HEK293 (cell line): ENCODE measurements at regions not wholly inside any gene's neighbourhood (a gene's known extent, or its start where the extent isn't known, plus 50 kb on each side); places are given as distances from the start of the nearest gene placed in this dataset.

Experiments used
- CTCF ChIA-PET: fragments of 350-600 bp; formaldehyde crosslinking; extraction: SDS; loops from one replicate; lab custom pipeline; 2021; ENCODE audit warnings: antibody characterized with exemption; lab: Yijun Ruan, JAX
- POLR2A ChIA-PET: fragments of 300-600 bp; formaldehyde crosslinking; extraction: SDS; loops from one replicate; lab custom pipeline; 2020; ENCODE audit warnings: antibody characterized with exemption, inconsistent platforms; lab: Yijun Ruan, JAX
- H3K27ac ChIP-seq: fragments of 200-500 bp; sonication (Bioruptor generic); 2 replicates; pipeline ENCODE4 v1.5.1; 2014; ENCODE audit warnings: low read depth, low read length, control low read depth, inconsistent platforms; ENCODE audit errors: extremely low read depth
- H3K36me3 ChIP-seq, 2 experiments: fragments of 200-500 bp in 1 of 2; sonication (Bioruptor generic) in 1 of 2; 1 replicate in 1 of 2; 2 replicates in 1 of 2; pipeline ENCODE4 v1.5.1; 2014 to 2017; ENCODE audit warnings: inconsistent platforms in 2 of 2, low read length in 2 of 2; ENCODE audit not compliant: control insufficient read depth in 2 of 2, insufficient read depth in 1 of 2
- H3K4me1 ChIP-seq: fragments of 200-500 bp; sonication (Bioruptor generic); 2 replicates; pipeline ENCODE4 v1.5.1; 2014; ENCODE audit warnings: mild to moderate bottlenecking, low read length, inconsistent platforms; ENCODE audit not compliant: control insufficient read depth, insufficient read depth
- H3K4me3 ChIP-seq: 2 replicates; pipeline ENCODE4 v1.5.1; 2011; ENCODE audit warnings: low read depth, mild to moderate bottlenecking, control low read depth, low read length, moderate library complexity
- H3K9me3 ChIP-seq: fragments of 200-500 bp; sonication (Bioruptor generic); 2 replicates; pipeline ENCODE4 v1.5.1; 2014; ENCODE audit warnings: low read depth, low read length, inconsistent platforms; ENCODE audit not compliant: control insufficient read depth, insufficient read depth
- GLI2 ChIP-seq: fragments of 450-650 bp; formaldehyde crosslinking; IDR thresholded peaks from 2 replicates; pipeline ENCODE4; 2017; ENCODE audit warnings: missing biosample characterization, missing genetic modification characterization, low read depth, borderline replicate concordance
- SP3 ChIP-seq: fragments of 450-650 bp; formaldehyde crosslinking; IDR thresholded peaks from 2 replicates; pipeline ENCODE4 v1.5.1; 2016; ENCODE audit warnings: missing biosample characterization, missing genetic modification characterization
- ZNF10 ChIP-seq: fragments of 450-650 bp; formaldehyde crosslinking; IDR thresholded peaks from 2 replicates; pipeline ENCODE4 v1.5.1; 2017; ENCODE audit warnings: missing biosample characterization, missing genetic modification characterization
- ZNF121 ChIP-seq: fragments of 450-650 bp; formaldehyde crosslinking; IDR thresholded peaks from 2 replicates; pipeline ENCODE4 v1.5.1; 2016; ENCODE audit warnings: missing biosample characterization, missing genetic modification characterization
- ZNF416 ChIP-seq: fragments of 450-650 bp; formaldehyde crosslinking; IDR thresholded peaks from 2 replicates; pipeline ENCODE4 v1.5.1; 2016; ENCODE audit warnings: missing biosample characterization, missing genetic modification characterization
- ZNF48 ChIP-seq: fragments of 450-650 bp; formaldehyde crosslinking; IDR thresholded peaks from 2 replicates; pipeline ENCODE4 v1.5.1; 2016; ENCODE audit warnings: missing biosample characterization, missing genetic modification characterization
- ZNF596 ChIP-seq: fragments of 450-650 bp; IDR thresholded peaks from 2 replicates; pipeline ENCODE4 v1.5.0; 2018; ENCODE audit warnings: missing biosample characterization, mild to moderate bottlenecking, missing genetic modification characterization, moderate library complexity
- ZNF701 ChIP-seq: fragments of 450-650 bp; formaldehyde crosslinking; IDR thresholded peaks from 2 replicates; pipeline ENCODE4 v1.5.1; 2016; ENCODE audit warnings: missing biosample characterization, missing genetic modification characterization
- ZNF837 ChIP-seq: fragments of 450-650 bp; formaldehyde crosslinking; IDR thresholded peaks from 2 replicates; pipeline ENCODE4 v1.5.1; 2016; ENCODE audit warnings: missing biosample characterization, missing genetic modification characterization
- TF ChIP-seq, protein P1 (sequence below): fragments of 450-650 bp; formaldehyde crosslinking; IDR thresholded peaks from 2 replicates; pipeline ENCODE4 v1.5.1; 2016; ENCODE audit warnings: missing biosample characterization, missing genetic modification characterization
- TF ChIP-seq, protein P2 (sequence below): fragments of 450-650 bp; formaldehyde crosslinking; IDR thresholded peaks from 2 replicates; pipeline ENCODE4 v1.5.1; 2016; ENCODE audit warnings: missing biosample characterization, missing genetic modification characterization
- TF ChIP-seq, protein P3 (sequence below): fragments of 450-650 bp; formaldehyde crosslinking; IDR thresholded peaks from 2 replicates; pipeline ENCODE4 v1.5.1; 2016; ENCODE audit warnings: missing biosample characterization, missing genetic modification characterization
- TF ChIP-seq, protein P4 (sequence below): fragments of 450-650 bp; formaldehyde crosslinking; conservative IDR thresholded peaks from 2 replicates; pipeline ENCODE4 v1.5.1; 2016; ENCODE audit warnings: low read depth, missing biosample characterization, missing genetic modification characterization
- TF ChIP-seq, protein P5 (sequence below): sonication (generic); formaldehyde crosslinking; IDR thresholded peaks from 2 replicates; pipeline ENCODE4 v1.8.1; 2022; ENCODE audit warnings: mild to moderate bottlenecking, moderate library complexity, missing genetic modification reagents
- TF ChIP-seq, protein P6 (sequence below): fragments of 450-650 bp; formaldehyde crosslinking; IDR thresholded peaks from 2 replicates; pipeline ENCODE4 v1.5.1; 2017; ENCODE audit warnings: missing biosample characterization, missing genetic modification characterization
- TF ChIP-seq, protein P7 (sequence below): fragments of 450-650 bp; formaldehyde crosslinking; IDR thresholded peaks from 2 replicates; pipeline ENCODE4; 2016; ENCODE audit warnings: missing biosample characterization, missing genetic modification characterization
- TF ChIP-seq, protein P8 (sequence below): fragments of 450-650 bp; formaldehyde crosslinking; IDR thresholded peaks from 2 replicates; pipeline ENCODE4 v1.5.1; 2016; ENCODE audit warnings: missing biosample characterization, missing genetic modification characterization, low read depth

DNA sequence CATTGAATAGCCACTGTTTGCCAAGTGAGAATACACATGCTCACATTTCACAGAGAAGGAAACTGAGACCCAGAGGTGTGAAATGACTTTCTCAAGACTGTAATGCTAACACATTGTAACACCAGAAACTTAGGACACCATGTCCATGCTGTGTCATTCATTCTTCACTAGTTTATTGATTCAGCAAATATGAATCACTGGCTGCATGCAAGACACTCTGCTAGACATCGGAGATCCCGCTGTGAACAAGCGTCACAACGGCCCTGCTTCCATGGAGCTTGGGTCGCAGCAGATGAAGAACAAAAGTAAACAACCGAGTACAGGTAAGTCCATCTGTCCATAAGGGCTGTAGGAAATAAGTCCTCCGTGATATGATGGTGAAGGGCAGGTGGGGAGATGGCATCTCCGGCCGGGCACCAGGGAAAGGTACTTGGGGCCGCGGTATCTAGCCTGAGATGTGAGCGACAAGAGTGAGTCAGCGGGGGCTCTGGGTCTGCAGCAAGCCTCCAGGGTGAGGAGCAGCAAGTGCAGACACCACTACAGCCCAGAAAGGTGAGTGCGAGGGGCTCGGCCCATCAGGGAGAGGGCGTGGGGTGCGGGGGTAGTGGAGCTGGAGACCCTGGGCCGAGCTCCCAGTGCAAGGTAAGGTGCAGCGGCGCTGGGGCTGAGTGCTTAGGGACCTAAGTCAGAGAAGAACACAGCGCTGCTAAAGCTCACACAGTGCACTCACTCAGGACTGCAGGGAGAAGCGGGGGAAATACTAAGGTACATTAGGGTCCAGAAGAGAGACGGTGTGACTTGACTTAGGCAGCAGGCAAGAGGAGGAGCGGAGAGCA lies 391.2 kb downstream of the FBXO15 start (continued):
- TF ChIP-seq, protein P1, sequence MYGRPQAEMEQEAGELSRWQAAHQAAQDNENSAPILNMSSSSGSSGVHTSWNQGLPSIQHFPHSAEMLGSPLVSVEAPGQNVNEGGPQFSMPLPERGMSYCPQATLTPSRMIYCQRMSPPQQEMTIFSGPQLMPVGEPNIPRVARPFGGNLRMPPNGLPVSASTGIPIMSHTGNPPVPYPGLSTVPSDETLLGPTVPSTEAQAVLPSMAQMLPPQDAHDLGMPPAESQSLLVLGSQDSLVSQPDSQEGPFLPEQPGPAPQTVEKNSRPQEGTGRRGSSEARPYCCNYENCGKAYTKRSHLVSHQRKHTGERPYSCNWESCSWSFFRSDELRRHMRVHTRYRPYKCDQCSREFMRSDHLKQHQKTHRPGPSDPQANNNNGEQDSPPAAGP (tag by site-specific recombination), result no peak
- TF ChIP-seq ZNF701 (tag by site-specific recombination) (no peak), SP3 (tag by site-specific recombination) (no peak), ZNF837 (no peak)
- TF ChIP-seq, protein P2, sequence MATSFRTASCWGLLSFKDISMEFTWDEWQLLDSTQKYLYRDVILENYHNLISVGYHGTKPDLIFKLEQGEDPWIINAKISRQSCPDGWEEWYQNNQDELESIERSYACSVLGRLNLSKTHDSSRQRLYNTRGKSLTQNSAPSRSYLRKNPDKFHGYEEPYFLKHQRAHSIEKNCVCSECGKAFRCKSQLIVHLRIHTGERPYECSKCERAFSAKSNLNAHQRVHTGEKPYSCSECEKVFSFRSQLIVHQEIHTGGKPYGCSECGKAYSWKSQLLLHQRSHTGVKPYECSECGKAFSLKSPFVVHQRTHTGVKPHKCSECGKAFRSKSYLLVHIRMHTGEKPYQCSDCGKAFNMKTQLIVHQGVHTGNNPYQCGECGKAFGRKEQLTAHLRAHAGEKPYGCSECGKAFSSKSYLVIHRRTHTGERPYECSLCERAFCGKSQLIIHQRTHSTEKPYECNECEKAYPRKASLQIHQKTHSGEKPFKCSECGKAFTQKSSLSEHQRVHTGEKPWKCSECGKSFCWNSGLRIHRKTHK, result no peak

DNA sequence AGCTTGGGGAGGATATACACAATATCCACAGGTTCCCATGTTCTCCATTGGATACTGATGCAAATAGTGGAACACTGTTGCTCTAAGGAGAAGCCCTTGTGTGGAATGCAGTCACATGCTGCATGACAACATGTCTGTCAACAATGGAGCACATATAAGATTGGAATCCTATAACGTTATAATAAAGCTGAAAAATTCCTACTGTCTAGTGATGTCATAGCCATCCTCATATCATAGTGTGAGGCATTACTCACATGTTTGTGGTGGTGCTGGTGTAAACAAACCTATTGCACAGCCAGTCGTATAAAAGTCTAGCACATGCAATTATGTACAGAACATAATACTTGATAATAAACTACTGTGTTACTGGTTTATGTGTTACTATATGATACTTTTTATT lies 394.7 kb downstream of the FBXO15 start:
- H3K9me3 ChIP-seq, result no peaks in the 10 kb centered on the region
- no peak overlapping the region for H3K4me3 ChIP-seq
- H3K36me3 ChIP-seq, result no peaks in the 10 kb centered on the region
- TF ChIP-seq ZNF416 (tag by site-specific recombination) (no peak), ZNF10 (tag by site-specific recombination) (no peak), GLI2 (no peak), ZNF48 (tag by site-specific recombination) (no peak), ZNF121 (tag by site-specific recombination) (no peak), ZNF596 (tag by site-specific recombination) (no peak), ZNF837 (no peak)
- TF ChIP-seq, protein P3, sequence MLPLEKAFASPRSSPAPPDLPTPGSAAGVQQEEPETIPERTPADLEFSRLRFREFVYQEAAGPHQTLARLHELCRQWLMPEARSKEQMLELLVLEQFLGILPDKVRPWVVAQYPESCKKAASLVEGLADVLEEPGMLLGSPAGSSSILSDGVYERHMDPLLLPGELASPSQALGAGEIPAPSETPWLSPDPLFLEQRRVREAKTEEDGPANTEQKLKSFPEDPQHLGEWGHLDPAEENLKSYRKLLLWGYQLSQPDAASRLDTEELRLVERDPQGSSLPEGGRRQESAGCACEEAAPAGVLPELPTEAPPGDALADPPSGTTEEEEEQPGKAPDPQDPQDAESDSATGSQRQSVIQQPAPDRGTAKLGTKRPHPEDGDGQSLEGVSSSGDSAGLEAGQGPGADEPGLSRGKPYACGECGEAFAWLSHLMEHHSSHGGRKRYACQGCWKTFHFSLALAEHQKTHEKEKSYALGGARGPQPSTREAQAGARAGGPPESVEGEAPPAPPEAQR (tag by site-specific recombination), result no peak
- TF ChIP-seq, protein P4, sequence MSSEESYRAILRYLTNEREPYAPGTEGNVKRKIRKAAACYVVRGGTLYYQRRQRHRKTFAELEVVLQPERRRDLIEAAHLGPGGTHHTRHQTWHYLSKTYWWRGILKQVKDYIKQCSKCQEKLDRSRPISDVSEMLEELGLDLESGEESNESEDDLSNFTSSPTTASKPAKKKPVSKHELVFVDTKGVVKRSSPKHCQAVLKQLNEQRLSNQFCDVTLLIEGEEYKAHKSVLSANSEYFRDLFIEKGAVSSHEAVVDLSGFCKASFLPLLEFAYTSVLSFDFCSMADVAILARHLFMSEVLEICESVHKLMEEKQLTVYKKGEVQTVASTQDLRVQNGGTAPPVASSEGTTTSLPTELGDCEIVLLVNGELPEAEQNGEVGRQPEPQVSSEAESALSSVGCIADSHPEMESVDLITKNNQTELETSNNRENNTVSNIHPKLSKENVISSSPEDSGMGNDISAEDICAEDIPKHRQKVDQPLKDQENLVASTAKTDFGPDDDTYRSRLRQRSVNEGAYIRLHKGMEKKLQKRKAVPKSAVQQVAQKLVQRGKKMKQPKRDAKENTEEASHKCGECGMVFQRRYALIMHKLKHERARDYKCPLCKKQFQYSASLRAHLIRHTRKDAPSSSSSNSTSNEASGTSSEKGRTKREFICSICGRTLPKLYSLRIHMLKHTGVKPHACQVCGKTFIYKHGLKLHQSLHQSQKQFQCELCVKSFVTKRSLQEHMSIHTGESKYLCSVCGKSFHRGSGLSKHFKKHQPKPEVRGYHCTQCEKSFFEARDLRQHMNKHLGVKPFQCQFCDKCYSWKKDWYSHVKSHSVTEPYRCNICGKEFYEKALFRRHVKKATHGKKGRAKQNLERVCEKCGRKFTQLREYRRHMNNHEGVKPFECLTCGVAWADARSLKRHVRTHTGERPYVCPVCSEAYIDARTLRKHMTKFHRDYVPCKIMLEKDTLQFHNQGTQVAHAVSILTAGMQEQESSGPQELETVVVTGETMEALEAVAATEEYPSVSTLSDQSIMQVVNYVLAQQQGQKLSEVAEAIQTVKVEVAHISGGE, result no peak
- TF ChIP-seq, protein P5, sequence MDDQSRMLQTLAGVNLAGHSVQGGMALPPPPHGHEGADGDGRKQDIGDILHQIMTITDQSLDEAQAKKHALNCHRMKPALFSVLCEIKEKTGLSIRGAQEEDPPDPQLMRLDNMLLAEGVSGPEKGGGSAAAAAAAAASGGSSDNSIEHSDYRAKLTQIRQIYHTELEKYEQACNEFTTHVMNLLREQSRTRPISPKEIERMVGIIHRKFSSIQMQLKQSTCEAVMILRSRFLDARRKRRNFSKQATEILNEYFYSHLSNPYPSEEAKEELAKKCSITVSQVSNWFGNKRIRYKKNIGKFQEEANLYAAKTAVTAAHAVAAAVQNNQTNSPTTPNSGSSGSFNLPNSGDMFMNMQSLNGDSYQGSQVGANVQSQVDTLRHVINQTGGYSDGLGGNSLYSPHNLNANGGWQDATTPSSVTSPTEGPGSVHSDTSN (CRISPR knock-in tag), result no peak
- TF ChIP-seq, protein P6, sequence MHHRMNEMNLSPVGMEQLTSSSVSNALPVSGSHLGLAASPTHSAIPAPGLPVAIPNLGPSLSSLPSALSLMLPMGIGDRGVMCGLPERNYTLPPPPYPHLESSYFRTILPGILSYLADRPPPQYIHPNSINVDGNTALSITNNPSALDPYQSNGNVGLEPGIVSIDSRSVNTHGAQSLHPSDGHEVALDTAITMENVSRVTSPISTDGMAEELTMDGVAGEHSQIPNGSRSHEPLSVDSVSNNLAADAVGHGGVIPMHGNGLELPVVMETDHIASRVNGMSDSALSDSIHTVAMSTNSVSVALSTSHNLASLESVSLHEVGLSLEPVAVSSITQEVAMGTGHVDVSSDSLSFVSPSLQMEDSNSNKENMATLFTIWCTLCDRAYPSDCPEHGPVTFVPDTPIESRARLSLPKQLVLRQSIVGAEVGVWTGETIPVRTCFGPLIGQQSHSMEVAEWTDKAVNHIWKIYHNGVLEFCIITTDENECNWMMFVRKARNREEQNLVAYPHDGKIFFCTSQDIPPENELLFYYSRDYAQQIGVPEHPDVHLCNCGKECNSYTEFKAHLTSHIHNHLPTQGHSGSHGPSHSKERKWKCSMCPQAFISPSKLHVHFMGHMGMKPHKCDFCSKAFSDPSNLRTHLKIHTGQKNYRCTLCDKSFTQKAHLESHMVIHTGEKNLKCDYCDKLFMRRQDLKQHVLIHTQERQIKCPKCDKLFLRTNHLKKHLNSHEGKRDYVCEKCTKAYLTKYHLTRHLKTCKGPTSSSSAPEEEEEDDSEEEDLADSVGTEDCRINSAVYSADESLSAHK (tag by site-specific recombination), result no peak
- TF ChIP-seq, protein P7, sequence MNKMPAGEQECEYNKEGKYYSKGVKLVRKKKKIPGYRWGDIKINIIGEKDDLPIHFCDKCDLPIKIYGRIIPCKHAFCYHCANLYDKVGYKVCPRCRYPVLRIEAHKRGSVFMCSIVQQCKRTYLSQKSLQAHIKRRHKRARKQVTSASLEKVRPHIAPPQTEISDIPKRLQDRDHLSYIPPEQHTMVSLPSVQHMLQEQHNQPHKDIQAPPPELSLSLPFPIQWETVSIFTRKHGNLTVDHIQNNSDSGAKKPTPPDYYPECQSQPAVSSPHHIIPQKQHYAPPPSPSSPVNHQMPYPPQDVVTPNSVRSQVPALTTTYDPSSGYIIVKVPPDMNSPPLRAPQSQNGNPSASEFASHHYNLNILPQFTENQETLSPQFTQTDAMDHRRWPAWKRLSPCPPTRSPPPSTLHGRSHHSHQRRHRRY (tag by site-specific recombination), result no peak
- TF ChIP-seq, protein P8, sequence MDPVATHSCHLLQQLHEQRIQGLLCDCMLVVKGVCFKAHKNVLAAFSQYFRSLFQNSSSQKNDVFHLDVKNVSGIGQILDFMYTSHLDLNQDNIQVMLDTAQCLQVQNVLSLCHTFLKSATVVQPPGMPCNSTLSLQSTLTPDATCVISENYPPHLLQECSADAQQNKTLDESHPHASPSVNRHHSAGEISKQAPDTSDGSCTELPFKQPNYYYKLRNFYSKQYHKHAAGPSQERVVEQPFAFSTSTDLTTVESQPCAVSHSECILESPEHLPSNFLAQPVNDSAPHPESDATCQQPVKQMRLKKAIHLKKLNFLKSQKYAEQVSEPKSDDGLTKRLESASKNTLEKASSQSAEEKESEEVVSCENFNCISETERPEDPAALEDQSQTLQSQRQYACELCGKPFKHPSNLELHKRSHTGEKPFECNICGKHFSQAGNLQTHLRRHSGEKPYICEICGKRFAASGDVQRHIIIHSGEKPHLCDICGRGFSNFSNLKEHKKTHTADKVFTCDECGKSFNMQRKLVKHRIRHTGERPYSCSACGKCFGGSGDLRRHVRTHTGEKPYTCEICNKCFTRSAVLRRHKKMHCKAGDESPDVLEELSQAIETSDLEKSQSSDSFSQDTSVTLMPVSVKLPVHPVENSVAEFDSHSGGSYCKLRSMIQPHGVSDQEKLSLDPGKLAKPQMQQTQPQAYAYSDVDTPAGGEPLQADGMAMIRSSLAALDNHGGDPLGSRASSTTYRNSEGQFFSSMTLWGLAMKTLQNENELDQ (tag by site-specific recombination), result no peak
- H3K27ac ChIP-seq, result no peak overlapping the region
- ChIA-PET CTCF (no interaction called here), POLR2A (no interaction called here)
- no peaks in the 10 kb centered on the region for H3K4me1 ChIP-seq
